Uterus (tissue), 3 donors: ENCODE measurements at regions not wholly inside any gene's neighbourhood (a gene's known extent, or its start where the extent isn't known, plus 50 kb on each side); places are given as distances from the start of the nearest gene placed in this dataset.

ENCODE experiments used
- DNase-seq, 2 donors: peaks; one replicate each; pipeline ENCODE4 v3.0.0-alpha.2; 2019 to 2020
- H3K27ac ChIP-seq, 2 donors: fragments of 200-600 bp; sonication (generic); 1 replicate in 1 of 2; 2 replicates in 1 of 2; pipeline ENCODE4 v1.5.1; 2016 to 2018
- H3K27me3 ChIP-seq, 2 donors: fragments of 200-600 bp; sonication (generic); one replicate each; pipeline ENCODE4 v1.5.1; 2018 to 2019; ENCODE audit warnings: control low read depth in 1 of 2
- H3K36me3 ChIP-seq, 2 donors: fragments of 200-600 bp; sonication (generic); one replicate each; pipeline ENCODE4 v1.5.1; 2019; ENCODE audit warnings: control low read depth in 1 of 2
- H3K4me1 ChIP-seq, 2 donors: fragments of 200-600 bp; sonication (generic); one replicate each; pipeline ENCODE4 v1.5.1; 2018 to 2019; ENCODE audit warnings: control low read depth in 1 of 2
- H3K4me3 ChIP-seq, 2 donors: fragments of 200-600 bp; sonication (generic); 1 replicate in 1 of 2; 2 replicates in 1 of 2; pipeline ENCODE4 v1.5.1; 2018 to 2019; ENCODE audit warnings: mild to moderate bottlenecking in 1 of 2
- H3K9me3 ChIP-seq, 2 donors: fragments of 200-600 bp; sonication (generic); one replicate each; pipeline ENCODE4 v1.5.1; 2019; ENCODE audit warnings: control low read depth in 1 of 2
- CTCF ChIP-seq, 4 experiments: fragments of 200-600 bp in 2 of 4; fragments of 450-650 bp in 2 of 4; sonication (generic) in 2 of 4; IDR thresholded peaks; one replicate each; pipeline ENCODE4 v1.5.1; 2016 to 2019; ENCODE audit warnings: antibody characterized with exemption in 4 of 4, mild to moderate bottlenecking in 2 of 4, moderate library complexity in 1 of 4
- POLR2A ChIP-seq, 2 donors: fragments of 450-650 bp; IDR thresholded peaks; one replicate each; pipeline ENCODE4 v1.6.1; 2016; ENCODE audit warnings: antibody characterized with exemption in 2 of 2, mild to moderate bottlenecking in 1 of 2, moderate library complexity in 1 of 2
- intact Hi-C: fragments of 100-400 bp; cut with DNase I; formaldehyde crosslinking; loops from one replicate; pipeline ENCODE4 v1.15.1; 2023; ENCODE audit warnings: low total_unique reads
- donor health status: DM: yes; HTN: yes; CAD: no.

GRCh38 chr9:31868830-31869229 lies 515.6 kb upstream of the ACO1 start:
- no peak for TF ChIP-seq CTCF (IDR thresholded peaks at IDR 0.05)
- TF ChIP-seq POLR2A (IDR thresholded peaks at IDR 0.05): no peak
- no peaks in the 10 kb centered on the region for H3K9me3 ChIP-seq
- DNase-seq: no peak
- H3K4me3 ChIP-seq: no peak overlapping the region
- intact Hi-C loops: no loop called here
- no peak overlapping the region for H3K27ac ChIP-seq
- H3K36me3 ChIP-seq: no peaks in the 10 kb centered on the region
- H3K4me1 ChIP-seq: no peaks in the 10 kb centered on the region
- H3K27me3 ChIP-seq: no peaks in the 10 kb centered on the region

- intact Hi-C loops: no loop called here
These were observed 514.2 kb upstream of the ACO1 start for GRCh38 chr9:31870276-31870675.

GRCh38 chr9:31873722-31874121 lies 510.7 kb upstream of the ACO1 start:
- intact Hi-C loops: no loop called here
- no peaks in the 10 kb centered on the region for H3K4me1 ChIP-seq

More at GRCh38 chr9:31870276-31870675, 514.2 kb upstream of the ACO1 start:
- no peak for TF ChIP-seq CTCF (IDR thresholded peaks at IDR 0.05)
- TF ChIP-seq POLR2A (IDR thresholded peaks at IDR 0.05): no peak
- no peaks in the 10 kb centered on the region for H3K36me3 ChIP-seq
- no peak for DNase-seq
- H3K9me3 ChIP-seq: no peaks in the 10 kb centered on the region
- H3K27me3 ChIP-seq: no peaks in the 10 kb centered on the region
- H3K27ac ChIP-seq: no peak overlapping the region
- H3K4me1 ChIP-seq: no peaks in the 10 kb centered on the region
- H3K4me3 ChIP-seq: no peak overlapping the region

GRCh38 chr9:31894008-31894407 lies 490.4 kb upstream of the ACO1 start:
- TF ChIP-seq CTCF (IDR thresholded peaks at IDR 0.05) (no peak), POLR2A (IDR thresholded peaks at IDR 0.05) (no peak)
- Histone ChIP-seq H3K4me3 (no peak overlapping the region), H3K27me3 (no peaks in the 10 kb centered on the region)

More at GRCh38 chr9:31873722-31874121, 510.7 kb upstream of the ACO1 start:
- TF ChIP-seq POLR2A (IDR thresholded peaks at IDR 0.05) (no peak), CTCF (IDR thresholded peaks at IDR 0.05) (no peak)
- Histone ChIP-seq H3K27me3 (no peaks in the 10 kb centered on the region), H3K27ac (no peak overlapping the region), H3K36me3 (no peaks in the 10 kb centered on the region), H3K9me3 (no peaks in the 10 kb centered on the region), H3K4me3 (no peak overlapping the region)
- DNase-seq: no peak

GRCh38 chr9:31908158-31908890 lies 476.1 kb upstream of the ACO1 start:
- Histone ChIP-seq H3K27me3 (no peaks in the 10 kb centered on the region), H3K36me3 (no peaks in the 10 kb centered on the region), H3K27ac (no peak overlapping the region), H3K4me1 (no peaks in the 10 kb centered on the region), H3K9me3 (no peaks in the 10 kb centered on the region), H3K4me3 (no peak overlapping the region)
- intact Hi-C loops: no loop called here
- TF ChIP-seq POLR2A (IDR thresholded peaks at IDR 0.05) (no peak), CTCF (IDR thresholded peaks at IDR 0.05) (no peak)
- no peak for DNase-seq

More at GRCh38 chr9:31894008-31894407, 490.4 kb upstream of the ACO1 start:
- Histone ChIP-seq H3K9me3 (no peaks in the 10 kb centered on the region), H3K4me1 (no peaks in the 10 kb centered on the region), H3K27ac (no peak overlapping the region), H3K36me3 (no peaks in the 10 kb centered on the region)
- DNase-seq: no peak
- intact Hi-C loops: no loop called here
